SK-N-SH (cell line): ENCODE measurements at regions not wholly inside any gene's neighbourhood (a gene's known extent, or its start where the extent isn't known, plus 50 kb on each side); places are given as distances from the start of the nearest gene placed in this dataset.

Source experiments
- CTCF ChIA-PET: fragments of 300-600, 350-600 bp; formaldehyde crosslinking; extraction: SDS; loops from one replicate; lab custom pipeline; 2021; lab: Yijun Ruan, JAX
- POLR2A ChIA-PET: fragments of 350-600 bp; sonication (Branson Sonifier 250); formaldehyde crosslinking; extraction: SDS; loops from one replicate; lab custom pipeline; 2020; ENCODE audit warnings: antibody characterized with exemption, inconsistent platforms; lab: Yijun Ruan, JAX
- DNase-seq: peaks from one replicate; pipeline ENCODE4 v3.0.0; 2012
- H2AFZ ChIP-seq: fragments of 200-600 bp; sonication (generic); 2 replicates; pipeline ENCODE4 v1.8.1; 2016; ENCODE audit warnings: antibody characterized with exemption, mild to moderate bottlenecking, low read depth
- H3F3A ChIP-seq: fragments of 200-600 bp; sonication (generic); replicated peaks from 2 replicates; pipeline ENCODE3; 2016; ENCODE audit warnings: antibody characterized with exemption, mild to moderate bottlenecking; ENCODE audit not compliant: insufficient read depth
- H3K27ac ChIP-seq, 2 experiments: fragments of 200-500 bp in 1 of 2; fragments of 200-600 bp in 1 of 2; sonication (Bioruptor generic) in 1 of 2; sonication (generic), shearing (Covaris generic) in 1 of 2; 2 replicates each; pipeline versions ENCODE4 v1.5.1 to v1.6.1; 2014 to 2016; ENCODE audit warnings: low read depth in 2 of 2, inconsistent platforms in 1 of 2, low read length in 1 of 2, mild to moderate bottlenecking in 1 of 2, mixed read lengths in 1 of 2
- H3K27me3 ChIP-seq: fragments of 200-600 bp; sonication (generic), shearing (Covaris generic); 2 replicates; pipeline ENCODE4 v1.6.1; 2016; ENCODE audit warnings: mixed run types; ENCODE audit not compliant: insufficient read depth
- H3K36me3 ChIP-seq, 2 experiments: fragments of 200-500 bp in 1 of 2; fragments of 200-600 bp in 1 of 2; sonication (Bioruptor generic) in 1 of 2; sonication (generic) in 1 of 2; replicated peaks in 1 of 2; 2 replicates each; pipeline versions ENCODE3 to v1.5.1; 2014 to 2016; ENCODE audit warnings: low read length in 1 of 2, mild to moderate bottlenecking in 1 of 2; ENCODE audit not compliant: insufficient read depth in 2 of 2, control insufficient read depth in 1 of 2
- H3K4me1 ChIP-seq, 2 experiments: fragments of 200-500 bp in 1 of 2; fragments of 200-600 bp in 1 of 2; sonication (Bioruptor generic) in 1 of 2; sonication (generic), shearing (Covaris generic) in 1 of 2; 2 replicates each; pipeline versions ENCODE4 v1.5.1 to v1.6.1; 2014 to 2016; ENCODE audit warnings: low read depth in 1 of 2, low read length in 1 of 2, mixed run types in 1 of 2; ENCODE audit not compliant: insufficient read depth in 2 of 2, control insufficient read depth in 1 of 2
- H3K4me2 ChIP-seq: fragments of 200-600 bp; sonication (generic), shearing (Covaris generic); 2 replicates; pipeline ENCODE4 v1.6.1; 2017; ENCODE audit warnings: mixed run types
- H3K4me3 ChIP-seq, 2 experiments: fragments of 200-500 bp in 1 of 2; fragments of 200-600 bp in 1 of 2; sonication (Bioruptor generic) in 1 of 2; sonication (generic), shearing (Covaris generic) in 1 of 2; 2 replicates each; pipeline versions ENCODE4 v1.5.1 to v1.8.1; 2014 to 2016; ENCODE audit warnings: low read depth in 2 of 2, inconsistent platforms in 1 of 2, low read length in 1 of 2, mild to moderate bottlenecking in 1 of 2, mixed read lengths in 1 of 2, moderate library complexity in 1 of 2
- H3K79me2 ChIP-seq: fragments of 200-600 bp; sonication (generic); 2 replicates; pipeline ENCODE4 v1.8.1; 2017; ENCODE audit warnings: mild to moderate bottlenecking; ENCODE audit not compliant: insufficient read depth
- H3K9ac ChIP-seq: fragments of 200-600 bp; sonication (generic); 2 replicates; pipeline ENCODE4 v1.6.1; 2017; ENCODE audit warnings: mixed run types
- H3K9me2 ChIP-seq: fragments of 200-600 bp; sonication (generic); 2 replicates; pipeline ENCODE4 v1.6.1; 2017; ENCODE audit warnings: mixed run types
- H3K9me3 ChIP-seq: fragments of 200-600 bp; sonication (generic); 2 replicates; pipeline ENCODE4 v1.6.1; 2017; ENCODE audit warnings: mixed run types, mild to moderate bottlenecking, moderate library complexity
- H4K20me1 ChIP-seq: fragments of 200-600 bp; sonication (generic); 2 replicates; pipeline ENCODE4 v1.6.1; 2017; ENCODE audit warnings: mild to moderate bottlenecking, mixed run types; ENCODE audit not compliant: insufficient read depth
- CTCF ChIP-seq: fragments of 200-600 bp; sonication (generic); IDR thresholded peaks from 2 replicates; pipeline ENCODE4 v1.6.1; 2017; ENCODE audit warnings: antibody characterized with exemption, mild to moderate bottlenecking, moderate library complexity
- ELF1 ChIP-seq: IDR thresholded peaks from 2 replicates; pipeline ENCODE4 v1.4.0; 2012
- EP300 ChIP-seq, 2 experiments: IDR thresholded peaks; 2 replicates each; pipeline versions ENCODE4 v1.4.0 to v1.6.1; 2012; ENCODE audit warnings: borderline replicate concordance in 1 of 2, low read depth in 1 of 2, low read length in 1 of 2
- EZH2phosphoT487 ChIP-seq: fragments of 200-600 bp; sonication (generic); IDR thresholded peaks from 2 replicates; pipeline ENCODE4 v1.6.1; 2017; ENCODE audit warnings: low read depth, mixed run types, mild to moderate bottlenecking, antibody characterized with exemption, moderate library complexity, borderline replicate concordance
- FOSL2 ChIP-seq: IDR thresholded peaks from 2 replicates; pipeline ENCODE4 v1.4.0; 2012; ENCODE audit warnings: low read depth, mild to moderate bottlenecking, moderate library complexity, borderline replicate concordance
- FOXM1 ChIP-seq: IDR thresholded peaks from 2 replicates; pipeline ENCODE4 v1.4.0; 2012; ENCODE audit warnings: low read depth, mild to moderate bottlenecking
- GABPA ChIP-seq: IDR thresholded peaks from 2 replicates; pipeline ENCODE4 v1.4.0; 2012; ENCODE audit warnings: low read depth, mild to moderate bottlenecking
- GATA2 ChIP-seq: sonication (generic); formaldehyde crosslinking; IDR thresholded peaks from 2 replicates; pipeline ENCODE4 v1.5.0; 2020; ENCODE audit warnings: mild to moderate bottlenecking, missing genetic modification reagents
- IRF3 ChIP-seq: fragments of 150-350 bp; IDR thresholded peaks from 2 replicates; pipeline ENCODE4 v1.6.1; 2016; ENCODE audit warnings: mild to moderate bottlenecking, low read depth, low read length
- JUND ChIP-seq: IDR thresholded peaks from 2 replicates; pipeline ENCODE4 v1.4.0; 2012
- MEF2A ChIP-seq: IDR thresholded peaks from 2 replicates; pipeline ENCODE4 v1.4.0; 2012; ENCODE audit warnings: low read depth, borderline replicate concordance
- MXI1 ChIP-seq: IDR thresholded peaks from 2 replicates; pipeline ENCODE4 v1.6.1; 2012; ENCODE audit warnings: mild to moderate bottlenecking, low read depth, low read length, improper control_type of control experiment
- PBX3 ChIP-seq: IDR thresholded peaks from 2 replicates; pipeline ENCODE4; 2012
- RAD21 ChIP-seq: IDR thresholded peaks from 2 replicates; pipeline ENCODE4 v1.6.1; 2012; ENCODE audit warnings: mild to moderate bottlenecking, low read length
- RFX5 ChIP-seq: IDR thresholded peaks from 2 replicates; pipeline ENCODE4 v1.6.1; 2012; ENCODE audit warnings: mild to moderate bottlenecking, improper control_type of control experiment, low read length
- SIN3A ChIP-seq: IDR thresholded peaks from 2 replicates; pipeline ENCODE4 v1.6.1; 2012; ENCODE audit warnings: low read depth, mild to moderate bottlenecking, low read length, moderate library complexity, borderline replicate concordance
- SMC3 ChIP-seq: IDR thresholded peaks from 2 replicates; pipeline ENCODE4 v1.6.1; 2012; ENCODE audit warnings: low read depth, low read length, improper control_type of control experiment
- TAF1 ChIP-seq: IDR thresholded peaks from 2 replicates; pipeline ENCODE4 v1.6.1; 2012; ENCODE audit warnings: low read depth, mild to moderate bottlenecking, low read length, moderate library complexity, borderline replicate concordance
- TCF12 ChIP-seq: IDR thresholded peaks from 2 replicates; pipeline ENCODE4 v1.4.0; 2012
- TEAD4 ChIP-seq: IDR thresholded peaks from 2 replicates; pipeline ENCODE4 v1.4.0; 2012; ENCODE audit warnings: mild to moderate bottlenecking, borderline replicate concordance; ENCODE audit not compliant: insufficient read depth
- USF2 ChIP-seq: fragments of 150-350 bp; IDR thresholded peaks from 2 replicates; pipeline ENCODE4 v1.6.1; 2017; ENCODE audit warnings: antibody characterized with exemption, low read length, low read depth, borderline replicate concordance
- YY1 ChIP-seq: IDR thresholded peaks from 2 replicates; pipeline ENCODE4 v1.4.0; 2012; ENCODE audit warnings: low read depth, mild to moderate bottlenecking
- WGBS: methylation state at CpG from one replicate; pipeline ENCODE4 v1.1.6; 2017; ENCODE audit warnings: low lambda C conversion rate; 5-methylcytosine and 5-hydroxymethylcytosine counted together

GRCh38 chr6:126531840-126532239 lies 191.9 kb downstream of the CENPW start:
- Histone ChIP-seq H3K4me3 (no peak overlapping the region), H3K79me2 (no peaks in the 10 kb centered on the region), H3K27ac (no peak overlapping the region), H3F3A (no peaks in the 10 kb centered on the region), H3K9me2 (no peaks in the 10 kb centered on the region), H2AFZ (no peak overlapping the region), H3K9ac (no peak overlapping the region), H4K20me1 (no peaks in the 10 kb centered on the region), H3K27me3 (no peaks in the 10 kb centered on the region), H3K4me2 (no peak overlapping the region), H3K4me1 (peaks cover 0 to 5% of the 10 kb centered on the region in 2 experiments; a peak in 2 of 4 replicates), H3K36me3 (no peaks in the 10 kb centered on the region), H3K9me3 (no peaks in the 10 kb centered on the region)
- no peak for DNase-seq
- POLR2A ChIA-PET, result no interaction called here
- CTCF ChIA-PET, result no interaction called here
- TF ChIP-seq RAD21 (no peak), ELF1 (no peak), SMC3 (no peak), MEF2A (no peak), RFX5 (no peak), TCF12 (no peak), TEAD4 (no peak), FOXM1 (no peak), GATA2 (CRISPR knock-in tag) (no peak), FOSL2 (no peak), TAF1 (no peak), GABPA (no peak), PBX3 (no peak), USF2 (no peak), YY1 (no peak), CTCF (no peak), EP300 (IDR thresholded peaks at IDR 0.05; ENCODE audit: borderline replicate concordance in 1 of 2, low read depth in 1 of 2, low read length in 1 of 2) (no peak)
- WGBS, result 17% methylated on average over 1 of the region's 1 CpG

- 38% methylated on average over 2 of the region's 2 CpGs for WGBS
- POLR2A ChIA-PET, result no interaction called here
- no peak for DNase-seq
Observed at GRCh38 chr6:126534401-126534800, 194.5 kb downstream of the CENPW start.

More at GRCh38 chr6:126534401-126534800, 194.5 kb downstream of the CENPW start:
- H3K4me1 ChIP-seq, result no peaks in the 10 kb centered on the region
- no peaks in the 10 kb centered on the region for H3K9me2 ChIP-seq
- H2AFZ ChIP-seq, result no peak overlapping the region
- no peaks in the 10 kb centered on the region for H3K9me3 ChIP-seq
- H3K9ac ChIP-seq, result no peak overlapping the region
- no peaks in the 10 kb centered on the region for H3K36me3 ChIP-seq
- H3K79me2 ChIP-seq, result no peaks in the 10 kb centered on the region
- no peaks in the 10 kb centered on the region for H4K20me1 ChIP-seq
- H3K27ac ChIP-seq, result no peak overlapping the region
- H3F3A ChIP-seq, result no peaks in the 10 kb centered on the region
- H3K27me3 ChIP-seq, result no peaks in the 10 kb centered on the region
- no peak overlapping the region for H3K4me2 ChIP-seq
- H3K4me3 ChIP-seq, result no peak overlapping the region
- CTCF ChIA-PET, result no interaction called here
- TF ChIP-seq EP300 (IDR thresholded peaks at IDR 0.05; ENCODE audit: borderline replicate concordance in 1 of 2, low read depth in 1 of 2, low read length in 1 of 2) (no peak), TAF1 (no peak), TCF12 (no peak), GATA2 (CRISPR knock-in tag) (no peak), MXI1 (no peak), IRF3 (no peak), SIN3A (no peak), MEF2A (no peak), EZH2phosphoT487 (no peak), YY1 (no peak), SMC3 (no peak), RFX5 (no peak), JUND (no peak)
